Hematopoietic multipotent progenitor cell (in vitro differentiated cells): ENCODE measurements at regions not wholly inside any gene's neighbourhood (a gene's known extent, or its start where the extent isn't known, plus 50 kb on each side); places are given as distances from the start of the nearest gene placed in this dataset.
A peak's percentile ranks its signal among the peaks of the same experiment; 100 is the strongest.
"Not testable (repeated sequence)": the region's sequence is repeated elsewhere in the genome, so short reads cannot be mapped to it uniquely, and the experiment has no call there.

Experiments
- DNase-seq, 3 donors: peaks; one replicate each; pipeline ENCODE4 v3.0.0-alpha.2; 2011 to 2015; ENCODE audit warnings: low read depth in 2 of 3, low spot score in 2 of 3

GRCh38 chr18:22691946-22692710 lies 241.0 kb upstream of the RBBP8 start:
- no peak for DNase-seq

DNA sequence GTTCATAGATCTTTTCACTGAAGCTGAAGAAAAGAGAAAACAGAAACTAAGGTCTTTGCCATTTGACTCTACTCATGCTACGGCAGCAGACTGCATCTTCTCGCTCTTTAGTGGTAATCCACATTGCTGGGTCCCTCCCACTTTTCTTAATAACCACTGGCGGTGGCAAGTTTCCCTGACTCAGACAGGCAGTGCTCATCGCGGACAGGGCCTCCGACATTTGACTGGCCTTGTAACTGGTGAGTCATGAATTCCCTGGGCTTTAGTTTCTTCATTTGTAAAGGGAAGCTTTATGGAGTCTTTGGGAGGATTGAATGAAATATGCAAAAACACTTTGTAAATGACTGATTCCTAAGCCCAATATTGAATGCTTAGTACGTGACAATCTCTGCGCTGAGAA lies 238.2 kb upstream of the RBBP8 start:
- DNase-seq, result no peak

GRCh38 chr18:22695674-22696073 lies 237.5 kb upstream of the RBBP8 start:
- no peak for DNase-seq

GRCh38 chr18:22697561-22697960 lies 235.6 kb upstream of the RBBP8 start:
- no peak for DNase-seq

- DNase-seq, result no peak
These were observed 234.4 kb upstream of the RBBP8 start for GRCh38 chr18:22698711-22699110.

GRCh38 chr18:22699629-22700028 lies 233.5 kb upstream of the RBBP8 start:
- DNase-seq, result no peak

GRCh38 chr18:22700920-22701319 lies 232.2 kb upstream of the RBBP8 start:
- DNase-seq, result no peak

- DNase-seq, result no peak
These were observed 231.8 kb upstream of the RBBP8 start for GRCh38 chr18:22701326-22701725.

DNA sequence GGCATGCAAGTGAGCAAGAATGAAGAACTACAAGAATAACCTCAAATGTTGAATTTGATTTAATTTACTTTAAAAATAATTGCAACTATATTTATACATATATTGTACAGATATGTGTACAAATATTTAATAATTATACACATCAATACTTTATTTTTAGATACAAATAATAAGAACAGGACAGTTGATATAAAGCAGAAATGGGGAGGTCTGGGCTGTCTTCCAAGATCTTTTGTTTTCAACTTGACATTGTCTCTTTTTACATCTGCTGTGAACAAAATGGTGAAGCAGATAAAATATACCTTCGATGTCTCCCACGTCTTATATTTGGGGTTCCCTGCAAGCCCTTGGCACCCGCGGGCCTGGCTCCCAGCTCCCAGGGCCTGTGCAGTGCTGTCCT lies 231.3 kb upstream of the RBBP8 start:
- no peak for DNase-seq

- DNase-seq, result no peak
These were observed 230.3 kb upstream of the RBBP8 start for GRCh38 chr18:22702806-22703205.

- DNase-seq, result peak in 2 of 3 donors; percentile 24 to 57
These were observed 229.1 kb upstream of the RBBP8 start for GRCh38 chr18:22703883-22704585.

DNA sequence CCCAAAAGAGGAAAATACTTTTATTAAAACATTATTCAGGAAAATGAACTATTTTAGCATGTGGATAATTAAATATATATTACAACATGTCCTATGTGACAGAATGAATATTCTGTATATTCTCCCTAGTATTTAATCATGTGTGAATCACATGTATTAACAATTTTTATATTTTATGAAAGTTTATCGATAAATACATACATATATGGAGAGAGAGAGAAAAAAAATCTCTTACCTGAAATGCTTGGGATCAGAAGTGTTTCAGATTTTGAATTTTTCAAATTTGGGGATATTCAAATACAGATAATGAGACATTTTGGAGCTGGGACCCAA lies 228.6 kb upstream of the RBBP8 start:
- no peak for DNase-seq

DNA sequence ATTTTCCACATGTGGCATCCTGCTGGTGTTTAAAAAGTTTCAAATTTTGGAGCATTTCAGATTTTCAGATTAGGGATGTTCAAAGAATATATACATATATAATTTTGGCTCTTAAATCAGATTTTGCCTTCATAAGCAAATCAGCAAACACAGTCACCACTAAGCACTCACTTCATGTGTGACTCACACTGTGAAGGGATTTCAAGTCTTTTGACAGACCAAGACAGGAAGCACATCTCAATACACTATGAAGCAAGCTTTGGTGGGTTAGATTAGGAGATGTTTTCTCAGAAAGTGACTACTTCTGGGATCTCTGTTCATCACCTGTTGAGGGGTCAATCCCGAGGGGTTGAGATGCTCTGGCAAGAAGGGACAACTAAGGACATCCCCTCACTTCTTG lies 227.8 kb upstream of the RBBP8 start:
- no peak for DNase-seq

- not testable (repeated sequence) for DNase-seq
These were observed 227.1 kb upstream of the RBBP8 start for GRCh38 chr18:22706025-22706424.

- DNase-seq, result no peak
These were observed 223.7 kb upstream of the RBBP8 start for GRCh38 chr18:22709288-22710060.

GRCh38 chr18:22710673-22711191 lies 222.4 kb upstream of the RBBP8 start:
- DNase-seq, result no peak

GRCh38 chr18:22711192-22711685 lies 221.9 kb upstream of the RBBP8 start:
- DNase-seq, result no peak

DNA sequence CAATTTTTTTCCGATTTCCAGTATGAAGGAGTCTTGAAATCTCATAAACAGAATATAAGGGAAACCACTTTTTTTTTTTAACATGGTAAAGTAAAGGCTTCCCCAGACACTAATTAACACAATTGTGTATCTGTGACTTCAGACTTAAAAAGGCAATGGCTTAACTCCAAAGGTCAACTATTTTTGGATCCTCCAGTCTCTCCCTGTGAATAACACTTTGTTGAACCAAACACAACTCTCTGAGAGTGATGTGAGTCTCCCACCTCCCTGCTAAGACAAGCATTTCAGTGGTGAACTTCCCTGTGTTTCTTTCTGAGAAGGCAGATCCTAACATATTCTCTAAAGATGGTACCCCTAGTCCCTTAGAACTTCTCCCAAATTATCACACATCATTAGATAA lies 219.6 kb upstream of the RBBP8 start:
- DNase-seq, result no peak

GRCh38 chr18:22717536-22717935 lies 215.6 kb upstream of the RBBP8 start:
- DNase-seq, result not testable (repeated sequence)

DNA sequence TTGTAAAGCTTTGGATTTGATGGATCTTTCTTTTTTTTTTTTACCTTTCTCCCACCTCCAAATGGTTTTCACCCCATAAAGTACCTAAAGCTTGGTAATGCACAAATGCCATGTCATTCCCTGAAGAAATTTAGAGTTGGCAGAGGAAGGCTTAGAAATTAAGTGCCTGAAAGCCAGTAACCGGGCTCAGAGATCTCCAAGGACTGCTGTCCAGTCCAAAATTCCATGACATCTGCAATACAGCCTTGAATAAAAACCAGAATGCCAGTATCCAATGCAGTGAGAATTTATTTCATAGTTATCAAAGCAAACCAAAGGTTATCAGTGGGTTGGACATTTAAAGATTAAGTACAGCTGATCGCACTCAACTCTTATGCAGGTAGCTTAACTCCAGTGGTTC lies 209.9 kb upstream of the RBBP8 start:
- no peak for DNase-seq

DNA sequence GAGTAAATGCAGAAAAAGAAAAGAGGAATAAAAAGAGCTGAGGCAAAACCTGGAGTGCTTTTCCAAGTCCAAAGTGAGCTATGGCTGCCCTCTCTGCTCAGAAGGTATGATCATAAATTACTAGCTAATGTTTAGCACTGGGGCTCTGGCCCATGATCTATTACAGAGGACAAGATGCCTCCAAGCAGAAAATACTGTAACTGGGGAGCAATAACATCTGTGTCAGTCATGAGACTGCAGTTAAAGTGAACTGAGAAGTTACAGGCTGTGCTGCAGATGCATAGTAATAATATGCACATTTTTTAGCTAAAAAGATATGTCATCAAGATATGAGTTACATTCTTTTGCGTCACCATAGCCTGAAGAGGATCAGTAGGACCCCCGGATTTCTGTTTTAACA lies 209.4 kb upstream of the RBBP8 start:
- DNase-seq, result no peak
